ENCODE measurements at regions not wholly inside any gene's neighbourhood (a gene's known extent, or its start where the extent isn't known, plus 50 kb on each side); places are given as distances from the start of the nearest gene placed in this dataset.

GRCh38 chr3:35045118-35045517 lies 594.2 kb upstream of the ARPP21 start:
- Histone ChIP-seq H3K27me3 (no peaks in the 10 kb centered on the region), H3K36me3 (no peaks in the 10 kb centered on the region), H3K4me1 (no peaks in the 10 kb centered on the region), H3K27ac (no peak overlapping the region), H3K4me3 (no peak overlapping the region), H3K9me3 (no peaks in the 10 kb centered on the region)
- intact Hi-C loops (cut with DNase I), result no loop called here
- ATAC-seq (no peak), DNase-seq (no peak)
- TF ChIP-seq CTCF (IDR thresholded peaks at IDR 0.05), result no peak

- H3K27ac ChIP-seq, result no peak overlapping the region
- no peaks in the 10 kb centered on the region for H3K4me1 ChIP-seq
- peak in 1 of 4 donors; percentile 1 for DNase-seq
- no peak overlapping the region for H3K4me3 ChIP-seq
- no peaks in the 10 kb centered on the region for H3K9me3 ChIP-seq
- H3K36me3 ChIP-seq, result no peaks in the 10 kb centered on the region
- H3K27me3 ChIP-seq, result no peaks in the 10 kb centered on the region
- ATAC-seq, result peak; percentile 72
- no peak for TF ChIP-seq CTCF (IDR thresholded peaks at IDR 0.05)
- intact Hi-C loops (cut with DNase I), result no loop called here
These were observed 574.6 kb upstream of the ARPP21 start for GRCh38 chr3:35064761-35065160.

GRCh38 chr3:35065891-35066290 lies 573.4 kb upstream of the ARPP21 start:
- Histone ChIP-seq H3K9me3 (no peaks in the 10 kb centered on the region), H3K27me3 (no peaks in the 10 kb centered on the region), H3K36me3 (no peaks in the 10 kb centered on the region), H3K4me1 (no peaks in the 10 kb centered on the region), H3K4me3 (no peak overlapping the region), H3K27ac (no peak overlapping the region)
- intact Hi-C loops (cut with DNase I), result no loop called here
- DNase-seq (no peak), ATAC-seq (no peak)
- TF ChIP-seq CTCF (IDR thresholded peaks at IDR 0.05), result no peak

GRCh38 chr3:35067750-35068149 lies 571.6 kb upstream of the ARPP21 start:
- no peak for ATAC-seq
- Histone ChIP-seq H3K4me1 (no peaks in the 10 kb centered on the region), H3K4me3 (no peak overlapping the region), H3K27ac (no peak overlapping the region), H3K27me3 (no peaks in the 10 kb centered on the region), H3K36me3 (no peaks in the 10 kb centered on the region), H3K9me3 (no peaks in the 10 kb centered on the region)
- no peak for DNase-seq
- intact Hi-C loops (cut with DNase I), result no loop called here
- TF ChIP-seq CTCF (IDR thresholded peaks at IDR 0.05), result no peak

- H3K4me1 ChIP-seq, result no peaks in the 10 kb centered on the region
- no peaks in the 10 kb centered on the region for H3K9me3 ChIP-seq
- intact Hi-C loops (cut with DNase I), result no loop called here
- TF ChIP-seq CTCF (IDR thresholded peaks at IDR 0.05), result no peak
- H3K27ac ChIP-seq, result no peak overlapping the region
- no peak overlapping the region for H3K4me3 ChIP-seq
- no peak for ATAC-seq
- no peaks in the 10 kb centered on the region for H3K27me3 ChIP-seq
- H3K36me3 ChIP-seq, result no peaks in the 10 kb centered on the region
- DNase-seq, result no peak
These were observed 569.2 kb upstream of the ARPP21 start for GRCh38 chr3:35070088-35070487.

Data from left lung (tissue), 4 donors.